Upper lobe of left lung (tissue), 6 donors: ENCODE measurements at regions not wholly inside any gene's neighbourhood (a gene's known extent, or its start where the extent isn't known, plus 50 kb on each side); places are given as distances from the start of the nearest gene placed in this dataset.

Experiments used
- ATAC-seq, 2 donors: fragments of 200-7000 bp; cut with Tn5 transposase; one replicate each; pipeline ENCODE4 v1.9.1; 2022; ENCODE audit warnings: mild to moderate bottlenecking in 2 of 2, moderate library complexity in 2 of 2; ENCODE audit not compliant: low FRiP score in 2 of 2
- DNase-seq, 2 donors: peaks; one replicate each; pipeline ENCODE4 v3.0.0-alpha.2; 2019 to 2020
- H3K27ac ChIP-seq, 4 donors: fragments of 200-600 bp; sonication (generic); one replicate each; pipeline ENCODE4 v1.5.1; 2016 to 2019
- H3K27me3 ChIP-seq, 4 donors: fragments of 200-600 bp; sonication (generic); one replicate each; pipeline ENCODE4 v1.5.1; 2017 to 2019
- H3K36me3 ChIP-seq, 4 donors: fragments of 200-600 bp; sonication (generic); one replicate each; pipeline ENCODE4 v1.5.1; 2016 to 2019
- H3K4me1 ChIP-seq, 4 donors: fragments of 200-600 bp; sonication (generic); one replicate each; pipeline ENCODE4 v1.5.1; 2018 to 2019
- H3K4me3 ChIP-seq, 4 donors: fragments of 200-600 bp; sonication (generic); one replicate each; pipeline ENCODE4 v1.5.1; 2017 to 2019; ENCODE audit warnings: mild to moderate bottlenecking in 2 of 4, moderate library complexity in 1 of 4
- H3K9me3 ChIP-seq, 4 donors: fragments of 200-600 bp; sonication (generic); one replicate each; pipeline ENCODE4 v1.5.1; 2018 to 2019
- CTCF ChIP-seq, 6 experiments: fragments of 450-650 bp in 4 of 6; fragments of 200-600 bp in 2 of 6; sonication (generic) in 2 of 6; IDR thresholded peaks; one replicate each; pipeline ENCODE4 v1.5.1; 2016 to 2019; ENCODE audit warnings: antibody characterized with exemption in 6 of 6
- EP300 ChIP-seq, 4 donors: sonication (generic); formaldehyde crosslinking; IDR thresholded peaks; one replicate each; pipeline ENCODE4 v1.5.1; 2017; ENCODE audit warnings: antibody characterized with exemption in 4 of 4, control low read depth in 2 of 4
- POLR2A ChIP-seq, 4 donors: fragments of 450-650 bp; IDR thresholded peaks; one replicate each; pipeline ENCODE4 v1.5.1; 2016 to 2017; ENCODE audit warnings: antibody characterized with exemption in 4 of 4, mild to moderate bottlenecking in 2 of 4
- POLR2AphosphoS5 ChIP-seq, 2 donors: sonication (generic); formaldehyde crosslinking; IDR thresholded peaks; one replicate each; pipeline ENCODE4 v1.5.1; 2017; ENCODE audit warnings: antibody characterized with exemption in 2 of 2
- WGBS, 2 donors: methylation state at CpG; one replicate each; pipeline ENCODE4 v1.1.5; 2017 to 2018; 5-methylcytosine and 5-hydroxymethylcytosine counted together
- donor health status: DM: no; HTN: no; CAD: no; lungs with moderate emphysema.
- donor health status: DM: no; HTN: yes; CAD: no; lungs with severe emphysema.

DNA sequence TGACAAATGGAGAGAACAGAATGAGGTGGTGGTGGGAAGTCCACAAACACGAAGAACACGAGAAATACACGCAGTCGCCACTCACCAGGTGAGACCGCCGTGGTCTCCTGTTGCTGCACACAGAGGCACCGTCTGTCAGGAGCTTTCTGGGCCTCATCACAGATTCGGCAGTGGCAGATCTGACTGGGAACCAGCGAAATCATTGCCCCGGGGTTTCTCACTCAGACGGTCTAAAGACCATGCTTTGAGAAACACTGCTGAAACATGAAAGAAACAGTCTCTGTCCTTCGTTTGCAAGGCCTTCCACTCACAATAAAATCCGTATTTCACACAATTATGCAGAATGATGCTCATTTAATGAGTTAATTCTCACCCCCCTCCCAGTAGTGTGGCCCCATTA is 130.9 kb upstream of the AFDN start:
- 94 to 95% methylated on average over 13 of the region's 13 CpGs for whole genome bisulfite sequencing, 2 donors
- Histone ChIP-seq H3K27me3 (no peaks in the 10 kb centered on the region), H3K27ac (no peak overlapping the region), H3K4me3 (no peak overlapping the region), H3K36me3 (no peaks in the 10 kb centered on the region), H3K9me3 (no peaks in the 10 kb centered on the region), H3K4me1 (peaks cover 9 to 23% (median 20%) of the 10 kb centered on the region in 4 donors)
- TF ChIP-seq EP300 (IDR thresholded peaks at IDR 0.05) (no peak), CTCF (IDR thresholded peaks at IDR 0.05) (no peak), POLR2A (IDR thresholded peaks at IDR 0.05) (no peak), POLR2AphosphoS5 (IDR thresholded peaks at IDR 0.05) (no peak)
- no peak for DNase-seq
- no peak for ATAC-seq

GRCh38 chr6:167696296-167696695 is 130.4 kb upstream of the AFDN start:
- Histone ChIP-seq H3K4me1 (peaks cover 9 to 23% (median 19%) of the 10 kb centered on the region in 4 donors), H3K4me3 (no peak overlapping the region), H3K27me3 (no peaks in the 10 kb centered on the region), H3K27ac (no peak overlapping the region), H3K36me3 (no peaks in the 10 kb centered on the region), H3K9me3 (no peaks in the 10 kb centered on the region)
- TF ChIP-seq CTCF (IDR thresholded peaks at IDR 0.05) (no peak), POLR2AphosphoS5 (IDR thresholded peaks at IDR 0.05) (no peak), POLR2A (IDR thresholded peaks at IDR 0.05) (no peak), EP300 (IDR thresholded peaks at IDR 0.05) (no peak)
- no peak for ATAC-seq
- 77 to 86% methylated on average over 6 of the region's 6 CpGs for WGBS, 2 donors
- no peak for DNase-seq

GRCh38 chr6:167697316-167697715 is 129.4 kb upstream of the AFDN start:
- no peaks in the 10 kb centered on the region for H3K9me3 ChIP-seq
- WGBS, 2 donors, result 78 to 83% methylated on average over 11 of the region's 11 CpGs

GRCh38 chr6:167698540-167698939 is 128.2 kb upstream of the AFDN start:
- ATAC-seq, result peak; percentile 3 to 13
- H3K4me3 ChIP-seq, result no peak overlapping the region
- DNase-seq, result peak in 1 of 2 donors; percentile 45
- peaks cover 9 to 23% (median 19%) of the 10 kb centered on the region in 4 donors for H3K4me1 ChIP-seq
- H3K27ac ChIP-seq, result peak overlapping the region; percentile 62 to 88 (median 84)
- no peaks in the 10 kb centered on the region for H3K27me3 ChIP-seq
- TF ChIP-seq POLR2AphosphoS5 (IDR thresholded peaks at IDR 0.05) (no peak), EP300 (IDR thresholded peaks at IDR 0.05) (no peak), CTCF (IDR thresholded peaks at IDR 0.05) (no peak), POLR2A (IDR thresholded peaks at IDR 0.05) (no peak)
- H3K9me3 ChIP-seq, result no peaks in the 10 kb centered on the region
- no peaks in the 10 kb centered on the region for H3K36me3 ChIP-seq
- 86 to 100% methylated on average over 6 to 12 of the region's 12 CpGs for WGBS, 2 donors

More at GRCh38 chr6:167697316-167697715, 129.4 kb upstream of the AFDN start:
- Histone ChIP-seq H3K27ac (peak overlapping the region in 1 of 4 donors; percentile 88), H3K27me3 (no peaks in the 10 kb centered on the region), H3K36me3 (no peaks in the 10 kb centered on the region), H3K4me1 (peaks cover 9 to 23% (median 19%) of the 10 kb centered on the region in 4 donors), H3K4me3 (no peak overlapping the region)
- DNase-seq (no peak), ATAC-seq (no peak)
- no peak for TF ChIP-seq CTCF (IDR thresholded peaks at IDR 0.05)

DNA sequence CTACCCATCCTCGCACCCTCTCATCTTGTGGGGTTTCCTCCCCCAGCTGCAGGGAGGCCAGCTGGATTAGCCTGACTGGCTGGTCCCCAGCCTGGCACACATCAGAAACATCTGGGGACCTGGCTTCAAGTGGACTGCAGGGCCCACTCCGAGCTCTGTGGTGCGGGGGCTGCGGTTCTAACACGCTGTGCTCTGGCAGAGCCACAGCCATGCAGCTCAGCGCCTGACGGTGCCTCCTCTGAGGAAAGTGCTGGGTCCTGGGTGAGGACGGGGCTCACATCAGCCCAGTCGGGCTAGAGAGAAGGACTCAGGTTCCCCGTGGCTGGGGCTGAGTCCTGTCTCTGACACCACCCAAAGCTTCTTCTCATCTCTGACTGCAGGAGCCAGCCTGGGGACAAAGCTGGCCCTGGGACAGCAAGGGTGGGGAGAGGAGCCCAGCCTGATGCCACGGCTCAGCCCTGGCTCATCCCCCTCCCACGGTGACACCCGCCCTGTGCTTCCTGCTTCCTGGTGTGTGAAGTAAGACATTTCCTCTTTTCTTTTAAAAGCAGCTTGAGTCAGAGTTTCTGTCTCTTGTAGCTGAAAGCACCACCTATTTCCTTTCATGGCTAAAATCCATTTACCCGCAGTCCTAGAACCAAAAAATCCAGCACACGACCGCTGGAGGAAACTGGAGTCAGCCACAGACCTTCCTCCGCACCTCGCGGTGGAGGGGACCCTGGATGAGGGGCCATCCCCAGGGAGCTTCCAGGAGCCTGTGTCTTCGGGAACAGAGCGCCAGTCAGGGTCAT is 127.4 kb upstream of the AFDN start:
- Histone ChIP-seq H3K36me3 (no peaks in the 10 kb centered on the region), H3K27ac (peak overlapping the region; percentile 62 to 88 (median 84)), H3K9me3 (no peaks in the 10 kb centered on the region), H3K4me3 (peak overlapping the region in 1 of 4 donors; percentile 19), H3K27me3 (no peaks in the 10 kb centered on the region), H3K4me1 (peaks cover 9 to 23% (median 19%) of the 10 kb centered on the region in 4 donors)
- peak; percentile 72 to 78 for DNase-seq
- 27 to 44% methylated on average over 10 to 19 of the region's 21 CpGs for WGBS, 2 donors
- TF ChIP-seq EP300 (IDR thresholded peaks at IDR 0.05) (peak in 2 of 4 donors; percentile 64), CTCF (IDR thresholded peaks at IDR 0.05) (no peak), POLR2AphosphoS5 (IDR thresholded peaks at IDR 0.05) (peak; percentile 71 to 77), POLR2A (IDR thresholded peaks at IDR 0.05) (no peak)
- ATAC-seq, result peak; percentile 89 to 92
